CD14-positive monocyte (primary cell): ENCODE measurements at regions not wholly inside any gene's neighbourhood (a gene's known extent, or its start where the extent isn't known, plus 50 kb on each side); places are given as distances from the start of the nearest gene placed in this dataset.

Experiments
- DNase-seq, 3 donors: peaks; one replicate each; pipeline ENCODE4 v3.0.0-alpha.2; 2011 to 2022
- H2AFZ ChIP-seq: 2 replicates; pipeline ENCODE4 v1.6.0; 2012; ENCODE audit warnings: mild to moderate bottlenecking, low read depth, low read length, inconsistent platforms; ENCODE audit not compliant: insufficient read depth, poor library complexity, severe bottlenecking
- H3K27ac ChIP-seq, 2 donors: 1 replicate in 1 of 2; 2 replicates in 1 of 2; pipeline ENCODE4 v1.5.1; 2012 to 2013; ENCODE audit warnings: low read length in 2 of 2, control low read depth in 1 of 2, inconsistent platforms in 1 of 2, low read depth in 1 of 2, mild to moderate bottlenecking in 1 of 2
- H3K27me3 ChIP-seq, 2 donors: one replicate each; pipeline versions ENCODE4 v1.6.0 to v1.6.1; 2011 to 2013; ENCODE audit warnings: low read length in 2 of 2; ENCODE audit not compliant: control insufficient read depth in 2 of 2, insufficient read depth in 2 of 2
- H3K36me3 ChIP-seq, 2 donors: replicated peaks in 1 of 2; 1 replicate in 1 of 2; 2 replicates in 1 of 2; pipeline versions ENCODE4 v1.5.1 to v1.6.1; 2012 to 2013; ENCODE audit warnings: low read length in 2 of 2, control low read depth in 1 of 2, inconsistent platforms in 1 of 2, mild to moderate bottlenecking in 1 of 2; ENCODE audit not compliant: insufficient read depth in 2 of 2, control insufficient read depth in 1 of 2
- H3K4me1 ChIP-seq, 2 donors: 1 replicate in 1 of 2; 2 replicates in 1 of 2; pipeline versions ENCODE4 v1.5.1 to v1.6.1; 2012 to 2013; ENCODE audit warnings: low read length in 2 of 2, control low read depth in 1 of 2, inconsistent platforms in 1 of 2, mild to moderate bottlenecking in 1 of 2, moderate library complexity in 1 of 2; ENCODE audit not compliant: insufficient read depth in 2 of 2, control insufficient read depth in 1 of 2
- H3K4me2 ChIP-seq: replicated peaks from 2 replicates; pipeline ENCODE3; 2012; ENCODE audit warnings: low read length, moderate library complexity, mild to moderate bottlenecking; ENCODE audit not compliant: poor library complexity, severe bottlenecking; ENCODE audit errors: extremely low read depth
- H3K4me3 ChIP-seq, 3 experiments: fragments of 200-600 bp in 1 of 3; sonication (generic) in 1 of 3; replicated peaks in 1 of 3; 1 replicate in 2 of 3; 2 replicates in 1 of 3; pipeline ENCODE4 v1.5.1; 2011 to 2013; ENCODE audit warnings: low read length in 3 of 3, mild to moderate bottlenecking in 3 of 3, control low read depth in 2 of 3, low read depth in 2 of 3, inconsistent platforms in 1 of 3, moderate library complexity in 1 of 3
- H3K79me2 ChIP-seq: 2 replicates; pipeline ENCODE4 v1.6.0; 2012; ENCODE audit warnings: mild to moderate bottlenecking, control low read depth, inconsistent platforms, low read length, moderate library complexity; ENCODE audit not compliant: insufficient read depth
- H3K9ac ChIP-seq: 2 replicates; pipeline ENCODE4 v1.6.0; 2017; ENCODE audit warnings: low read length, mild to moderate bottlenecking; ENCODE audit not compliant: insufficient read depth, poor library complexity, severe bottlenecking
- H3K9me3 ChIP-seq, 2 donors: replicated peaks in 1 of 2; 1 replicate in 1 of 2; 2 replicates in 1 of 2; pipeline versions ENCODE4 v1.5.1 to v1.6.1; 2012 to 2013; ENCODE audit warnings: low read length in 2 of 2, control low read depth in 1 of 2; ENCODE audit not compliant: control insufficient read depth in 1 of 2, insufficient read depth in 1 of 2
- H4K20me1 ChIP-seq: 2 replicates; pipeline ENCODE4 v1.6.0; 2012; ENCODE audit warnings: mild to moderate bottlenecking, low read length, control low read depth, moderate library complexity; ENCODE audit not compliant: insufficient read depth
- H3K27ac Mint-ChIP-seq, 7 donors: one replicate each; pipeline ENCODE4 v1.8.0; 2020; ENCODE audit warnings: mild to moderate bottlenecking in 7 of 7, mixed read lengths in 7 of 7, moderate library complexity in 6 of 7, inconsistent platforms in 2 of 7
- H3K27me3 Mint-ChIP-seq, 3 donors: one replicate each; pipeline ENCODE4 v1.8.0; 2021 to 2022; ENCODE audit warnings: low read depth in 3 of 3, mild to moderate bottlenecking in 3 of 3, mixed read lengths in 3 of 3, moderate library complexity in 3 of 3, inconsistent platforms in 1 of 3
- H3K36me3 Mint-ChIP-seq, 2 donors: one replicate each; pipeline ENCODE4 v1.8.0; 2020; ENCODE audit warnings: mixed read lengths in 2 of 2, inconsistent platforms in 1 of 2, mild to moderate bottlenecking in 1 of 2
- H3K4me1 Mint-ChIP-seq: one replicate; pipeline ENCODE4 v1.8.0; 2020; ENCODE audit warnings: mild to moderate bottlenecking, mixed read lengths
- H3K4me3 Mint-ChIP-seq, 2 donors: one replicate each; pipeline ENCODE4 v1.8.0; 2020; ENCODE audit warnings: mild to moderate bottlenecking in 2 of 2, mixed read lengths in 2 of 2, moderate library complexity in 1 of 2
- H3K9me3 Mint-ChIP-seq, 7 donors: one replicate each; pipeline ENCODE4 v1.8.0; 2020 to 2022; ENCODE audit warnings: mixed read lengths in 7 of 7, mild to moderate bottlenecking in 6 of 7, moderate library complexity in 6 of 7, inconsistent platforms in 2 of 7
- WGBS: methylation state at CpG from one replicate; pipeline ENCODE4 v1.1.5; 2013; ENCODE audit warnings: missing lambda C conversion rate; ENCODE audit not compliant: insufficient coverage; 5-methylcytosine and 5-hydroxymethylcytosine counted together
- intact Hi-C, 2 donors: fragments of 100-400 bp; cut with micrococcal nuclease; formaldehyde crosslinking; loops; one replicate each; pipeline versions ENCODE4 v1.15.0 to v1.15.1; 2023
- TF ChIP-seq, protein P1 (sequence below): fragments of 200-600 bp; IDR thresholded peaks from one replicate; pipeline ENCODE4 v1.8.0; 2022; ENCODE audit warnings: antibody characterized with exemption, mild to moderate bottlenecking

- Histone ChIP-seq H3K27me3 (no peaks in the 10 kb centered on the region), H3K4me1 (no peaks in the 10 kb centered on the region), H3K79me2 (no peaks in the 10 kb centered on the region), H2AFZ (no peak overlapping the region), H4K20me1 (no peaks in the 10 kb centered on the region), H3K27ac (no peak overlapping the region), H3K9me3 (no peaks in the 10 kb centered on the region), H3K4me3 (no peak overlapping the region), H3K9ac (no peak overlapping the region), H3K4me2 (no peak overlapping the region), H3K36me3 (no peaks in the 10 kb centered on the region)
- peak overlapping the region in 1 of 7 donors; percentile 60 for H3K27ac Mint-ChIP-seq
- TF ChIP-seq, protein P1, sequence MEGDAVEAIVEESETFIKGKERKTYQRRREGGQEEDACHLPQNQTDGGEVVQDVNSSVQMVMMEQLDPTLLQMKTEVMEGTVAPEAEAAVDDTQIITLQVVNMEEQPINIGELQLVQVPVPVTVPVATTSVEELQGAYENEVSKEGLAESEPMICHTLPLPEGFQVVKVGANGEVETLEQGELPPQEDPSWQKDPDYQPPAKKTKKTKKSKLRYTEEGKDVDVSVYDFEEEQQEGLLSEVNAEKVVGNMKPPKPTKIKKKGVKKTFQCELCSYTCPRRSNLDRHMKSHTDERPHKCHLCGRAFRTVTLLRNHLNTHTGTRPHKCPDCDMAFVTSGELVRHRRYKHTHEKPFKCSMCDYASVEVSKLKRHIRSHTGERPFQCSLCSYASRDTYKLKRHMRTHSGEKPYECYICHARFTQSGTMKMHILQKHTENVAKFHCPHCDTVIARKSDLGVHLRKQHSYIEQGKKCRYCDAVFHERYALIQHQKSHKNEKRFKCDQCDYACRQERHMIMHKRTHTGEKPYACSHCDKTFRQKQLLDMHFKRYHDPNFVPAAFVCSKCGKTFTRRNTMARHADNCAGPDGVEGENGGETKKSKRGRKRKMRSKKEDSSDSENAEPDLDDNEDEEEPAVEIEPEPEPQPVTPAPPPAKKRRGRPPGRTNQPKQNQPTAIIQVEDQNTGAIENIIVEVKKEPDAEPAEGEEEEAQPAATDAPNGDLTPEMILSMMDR = no peak
- peaks cover 0 to 13% (median 2%) of the 10 kb centered on the region in 7 donors for H3K9me3 Mint-ChIP-seq
- DNase-seq = no peak
- H3K27me3 Mint-ChIP-seq = peaks cover 0 to 3% (median 0%) of the 10 kb centered on the region in 3 donors
- H3K4me3 Mint-ChIP-seq = no peak overlapping the region
- H3K4me1 Mint-ChIP-seq = no peaks in the 10 kb centered on the region
- intact Hi-C loops = no loop called here
- no peaks in the 10 kb centered on the region for H3K36me3 Mint-ChIP-seq
Measured at GRCh38 chr16:51898872-51899271, 648.1 kb downstream of the TOX3 start.

GRCh38 chr16:51896013-51896412 is 650.9 kb downstream of the TOX3 start:
- intact Hi-C loops = no loop called here
- no peak overlapping the region for H3K27ac Mint-ChIP-seq
- no CpG with 5 or more reads among the region's 2 CpGs for WGBS
- TF ChIP-seq, protein P1 = no peak
- no peaks in the 10 kb centered on the region for H4K20me1 ChIP-seq
- peaks cover 0 to 3% (median 0%) of the 10 kb centered on the region in 3 donors for H3K27me3 Mint-ChIP-seq
- no peak overlapping the region for H3K4me3 ChIP-seq
- H3K4me1 ChIP-seq = no peaks in the 10 kb centered on the region
- no peak overlapping the region for H3K9ac ChIP-seq
- DNase-seq = no peak
- no peaks in the 10 kb centered on the region for H3K79me2 ChIP-seq
- H3K9me3 ChIP-seq = no peaks in the 10 kb centered on the region
- H3K4me2 ChIP-seq = no peak overlapping the region
- H2AFZ ChIP-seq = no peak overlapping the region
- no peak overlapping the region for H3K27ac ChIP-seq
- no peaks in the 10 kb centered on the region for H3K4me1 Mint-ChIP-seq
- no peaks in the 10 kb centered on the region for H3K36me3 Mint-ChIP-seq
- no peak overlapping the region for H3K4me3 Mint-ChIP-seq
- H3K9me3 Mint-ChIP-seq = peaks cover 0 to 18% (median 2%) of the 10 kb centered on the region in 7 donors
- H3K27me3 ChIP-seq = no peaks in the 10 kb centered on the region
- H3K36me3 ChIP-seq = no peaks in the 10 kb centered on the region
